ENCODE measurements at regions not wholly inside any gene's neighbourhood (a gene's known extent, or its start where the extent isn't known, plus 50 kb on each side); places are given as distances from the start of the nearest gene placed in this dataset.
"Not testable (repeated sequence)": the region's sequence is repeated elsewhere in the genome, so short reads cannot be mapped to it uniquely, and the experiment has no call there.

DNA sequence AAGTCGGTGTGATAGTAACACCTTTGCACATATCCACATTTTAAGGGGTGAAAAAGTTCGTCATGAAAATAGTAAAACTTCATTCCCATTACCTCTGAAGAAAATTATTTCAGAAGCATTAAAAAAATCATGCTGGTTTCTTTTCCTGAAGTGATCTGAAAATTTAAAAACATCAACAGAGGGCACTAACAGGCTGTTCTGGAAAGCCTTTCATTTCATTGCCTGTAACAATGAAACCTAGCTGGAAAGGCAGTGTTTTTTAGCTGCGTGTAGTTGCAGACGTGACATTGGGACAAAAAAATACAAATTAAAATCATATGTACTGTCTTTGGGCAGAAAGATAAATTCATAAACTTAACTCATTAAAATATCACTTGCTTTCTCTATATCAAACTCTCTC is 993.8 kb downstream of the GBE1 start:
- Histone ChIP-seq H3K4me1 (ENCODE audit: control insufficient read depth, insufficient read depth, low read length) (peaks cover 3% of the 10 kb centered on the region; the same call in 1 of the 2 replicates), H3K9me3 (ENCODE audit: control insufficient read depth, insufficient read depth, low read length) (no peaks in the 10 kb centered on the region), H3K27ac (ENCODE audit: low read depth, low read length) (no peak overlapping the region), H3K4me3 (ENCODE audit: low read depth, low read length) (no peak overlapping the region), H3K36me3 (ENCODE audit: control insufficient read depth, insufficient read depth, low read length) (no peaks in the 10 kb centered on the region), H3K27me3 (ENCODE audit: control insufficient read depth, insufficient read depth, low read length) (no peaks in the 10 kb centered on the region), H3K9ac (ENCODE audit: low read depth, low read length) (no peak overlapping the region)

DNA sequence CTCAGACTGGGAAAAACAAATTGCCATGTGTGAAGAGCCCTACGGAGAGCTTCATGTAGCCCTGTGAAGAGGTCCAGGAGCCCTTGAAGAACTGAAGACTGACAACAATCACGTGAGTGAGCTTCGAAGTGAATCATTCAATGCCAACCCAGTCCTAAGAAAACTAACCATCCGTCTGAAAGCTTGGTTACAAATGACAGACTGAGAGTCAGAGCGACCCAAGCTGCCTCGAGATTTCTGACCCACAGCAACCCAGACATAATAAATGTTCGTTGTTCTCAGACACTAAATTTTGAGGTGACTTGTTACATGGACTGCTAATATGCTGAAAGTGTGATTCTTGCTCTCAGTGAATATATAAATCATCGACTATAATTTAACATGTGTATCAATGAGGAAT is 987.2 kb upstream of the ROBO1 start:
- H3K4me1 ChIP-seq (ENCODE audit: control insufficient read depth, insufficient read depth, low read length) = peaks cover 33% of the 10 kb centered on the region
- H3K9ac ChIP-seq (ENCODE audit: low read depth, low read length) = no peak overlapping the region
- no peaks in the 10 kb centered on the region for H3K27me3 ChIP-seq (ENCODE audit: control insufficient read depth, insufficient read depth, low read length)
- no peak overlapping the region for H3K27ac ChIP-seq (ENCODE audit: low read depth, low read length)
- H3K9me3 ChIP-seq (ENCODE audit: control insufficient read depth, insufficient read depth, low read length) = no peaks in the 10 kb centered on the region
- H3K36me3 ChIP-seq (ENCODE audit: control insufficient read depth, insufficient read depth, low read length) = no peaks in the 10 kb centered on the region
- no peak overlapping the region for H3K4me3 ChIP-seq (ENCODE audit: low read depth, low read length)

DNA sequence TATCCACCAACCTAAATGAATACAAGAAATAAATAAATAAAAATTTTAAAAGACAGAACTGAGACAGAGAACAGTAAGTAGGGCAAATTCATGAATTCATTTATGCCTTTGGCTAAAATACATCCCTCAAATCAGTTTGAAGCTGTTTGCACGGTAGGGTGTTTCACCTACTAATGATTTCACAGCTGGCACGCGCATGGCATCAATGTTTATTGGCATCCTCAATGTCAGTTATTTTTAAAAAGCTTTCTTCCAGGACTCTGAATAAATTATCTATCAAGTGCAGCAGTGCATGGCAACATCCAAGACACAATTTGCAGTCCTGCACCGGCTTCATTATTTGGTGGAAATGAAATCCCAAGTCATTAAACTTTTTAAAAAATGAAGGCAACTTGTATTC is 985.2 kb upstream of the ROBO1 start:
- H3K9ac ChIP-seq (ENCODE audit: low read depth, low read length) = no peak overlapping the region
- peak overlapping the region; percentile 20; the same call in 1 of the 2 replicates for H3K4me3 ChIP-seq (ENCODE audit: low read depth, low read length)
- peaks cover 33% of the 10 kb centered on the region for H3K4me1 ChIP-seq (ENCODE audit: control insufficient read depth, insufficient read depth, low read length)
- H3K9me3 ChIP-seq (ENCODE audit: control insufficient read depth, insufficient read depth, low read length) = no peaks in the 10 kb centered on the region
- H3K36me3 ChIP-seq (ENCODE audit: control insufficient read depth, insufficient read depth, low read length) = no peaks in the 10 kb centered on the region
- peak overlapping the region; percentile 46 for H3K27ac ChIP-seq (ENCODE audit: low read depth, low read length)
- no peaks in the 10 kb centered on the region for H3K27me3 ChIP-seq (ENCODE audit: control insufficient read depth, insufficient read depth, low read length)

DNA sequence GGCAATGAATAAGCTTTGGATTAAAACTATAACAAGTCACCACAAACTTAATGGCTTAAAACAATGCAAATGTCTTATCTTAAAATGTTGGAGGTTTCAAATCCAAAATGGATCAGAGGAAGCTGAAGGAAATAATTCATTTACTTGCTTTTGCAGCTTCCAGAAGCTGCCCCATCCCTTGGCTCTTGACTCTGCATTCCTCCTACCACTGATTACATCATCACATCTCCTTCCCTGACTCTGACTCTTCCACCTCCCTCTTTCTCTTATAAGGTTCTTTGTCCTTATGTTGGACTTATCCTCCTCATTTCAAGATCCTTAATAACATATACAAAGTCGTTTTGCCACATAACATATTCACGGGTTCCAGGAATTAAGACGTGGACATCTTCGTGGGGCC is 982.8 kb upstream of the ROBO1 start:
- no peak overlapping the region for H3K9ac ChIP-seq (ENCODE audit: low read depth, low read length)
- H3K4me1 ChIP-seq (ENCODE audit: control insufficient read depth, insufficient read depth, low read length) = peaks cover 33% of the 10 kb centered on the region
- no peaks in the 10 kb centered on the region for H3K9me3 ChIP-seq (ENCODE audit: control insufficient read depth, insufficient read depth, low read length)
- H3K36me3 ChIP-seq (ENCODE audit: control insufficient read depth, insufficient read depth, low read length) = no peaks in the 10 kb centered on the region
- no peak overlapping the region for H3K27ac ChIP-seq (ENCODE audit: low read depth, low read length)
- no peaks in the 10 kb centered on the region for H3K27me3 ChIP-seq (ENCODE audit: control insufficient read depth, insufficient read depth, low read length)
- H3K4me3 ChIP-seq (ENCODE audit: low read depth, low read length) = no peak overlapping the region

DNA sequence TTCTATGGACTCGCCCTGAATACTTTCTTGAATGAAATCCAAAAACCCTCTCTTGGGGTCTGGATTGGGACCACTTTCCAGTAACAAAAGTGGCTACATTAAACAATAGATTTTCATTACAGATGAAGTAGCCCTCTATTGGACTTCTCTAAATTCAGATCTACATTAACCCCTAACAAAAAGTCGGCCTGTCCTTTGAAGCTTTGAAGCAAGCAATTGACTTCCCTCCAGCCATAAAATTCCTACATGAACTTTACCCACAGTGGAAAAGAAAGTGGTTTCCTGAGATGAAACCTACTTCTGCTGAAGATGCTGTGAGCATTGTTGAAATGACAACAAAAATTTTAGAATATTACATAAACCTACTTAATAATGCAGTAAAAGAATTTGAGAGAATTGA is 967.1 kb upstream of the ROBO1 start:
- Histone ChIP-seq H3K27me3 (ENCODE audit: control insufficient read depth, insufficient read depth, low read length) (no peaks in the 10 kb centered on the region), H3K9ac (ENCODE audit: low read depth, low read length) (no peak overlapping the region), H3K4me1 (ENCODE audit: control insufficient read depth, insufficient read depth, low read length) (no peaks in the 10 kb centered on the region), H3K9me3 (ENCODE audit: control insufficient read depth, insufficient read depth, low read length) (no peaks in the 10 kb centered on the region), H3K36me3 (ENCODE audit: control insufficient read depth, insufficient read depth, low read length) (no peaks in the 10 kb centered on the region), H3K4me3 (ENCODE audit: low read depth, low read length) (no peak overlapping the region), H3K27ac (ENCODE audit: low read depth, low read length) (no peak overlapping the region)

DNA sequence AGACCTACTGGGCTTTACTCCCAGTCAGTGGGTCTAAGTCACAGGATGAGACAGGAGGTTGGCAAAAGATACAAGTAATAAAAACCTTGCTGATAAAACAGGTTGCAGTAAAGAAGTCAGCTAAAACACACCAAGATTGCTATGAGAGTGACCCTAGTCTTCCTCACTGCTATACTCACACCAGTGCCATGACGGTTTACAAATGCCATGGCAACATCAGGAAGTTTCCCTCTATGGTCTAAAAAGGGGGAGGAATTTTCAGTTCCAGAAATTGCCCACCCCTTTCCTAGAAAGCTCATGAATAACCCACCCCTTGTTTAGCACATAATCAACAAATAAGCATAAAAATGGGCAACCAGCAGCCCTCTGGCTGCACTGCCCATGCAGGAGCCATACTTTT is 966.7 kb upstream of the ROBO1 start:
- H3K36me3 ChIP-seq (ENCODE audit: control insufficient read depth, insufficient read depth, low read length) = no peaks in the 10 kb centered on the region
- H3K4me1 ChIP-seq (ENCODE audit: control insufficient read depth, insufficient read depth, low read length) = no peaks in the 10 kb centered on the region
- H3K9ac ChIP-seq (ENCODE audit: low read depth, low read length) = no peak overlapping the region
- no peaks in the 10 kb centered on the region for H3K27me3 ChIP-seq (ENCODE audit: control insufficient read depth, insufficient read depth, low read length)
- H3K4me3 ChIP-seq (ENCODE audit: low read depth, low read length) = no peak overlapping the region
- no peak overlapping the region for H3K27ac ChIP-seq (ENCODE audit: low read depth, low read length)
- H3K9me3 ChIP-seq (ENCODE audit: control insufficient read depth, insufficient read depth, low read length) = no peaks in the 10 kb centered on the region

DNA sequence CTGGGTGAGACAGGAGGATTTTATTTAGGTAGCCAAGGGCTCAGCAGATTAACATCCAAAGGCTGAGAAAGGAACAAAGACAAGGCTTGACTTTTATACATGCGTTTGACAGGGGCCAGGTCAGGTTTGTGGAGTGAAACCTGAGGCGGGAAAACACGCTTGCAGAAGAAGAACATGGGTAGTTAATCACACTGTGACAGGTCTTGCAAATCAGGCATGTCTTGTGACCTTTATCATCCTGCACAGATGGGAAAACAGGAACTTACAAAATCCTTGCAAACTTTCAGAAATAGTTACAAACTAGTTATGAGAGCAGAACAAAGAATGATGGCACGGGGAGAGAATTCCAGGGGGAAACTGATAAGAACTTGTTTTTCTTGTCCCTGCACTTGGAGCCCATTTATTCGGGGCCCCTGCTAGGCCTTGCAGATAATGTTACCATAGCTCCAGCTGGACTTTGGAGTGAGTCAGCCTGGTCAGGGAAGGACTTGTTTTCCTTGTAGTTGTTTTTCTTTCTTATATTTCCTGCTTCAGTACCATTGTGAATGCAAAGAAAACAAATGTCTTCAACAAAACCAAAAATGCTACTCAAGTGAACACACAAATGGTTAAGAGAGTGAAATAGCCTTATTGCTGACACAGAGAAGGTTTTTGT is 965.9 kb upstream of the ROBO1 start:
- H3K4me3 ChIP-seq (ENCODE audit: low read depth, low read length) = no peak overlapping the region
- peak overlapping the region; percentile 56 for H3K27ac ChIP-seq (ENCODE audit: low read depth, low read length)
- H3K27me3 ChIP-seq (ENCODE audit: control insufficient read depth, insufficient read depth, low read length) = no peaks in the 10 kb centered on the region
- H3K4me1 ChIP-seq (ENCODE audit: control insufficient read depth, insufficient read depth, low read length) = no peaks in the 10 kb centered on the region
- H3K9ac ChIP-seq (ENCODE audit: low read depth, low read length) = no peak overlapping the region
- no peaks in the 10 kb centered on the region for H3K36me3 ChIP-seq (ENCODE audit: control insufficient read depth, insufficient read depth, low read length)
- no peaks in the 10 kb centered on the region for H3K9me3 ChIP-seq (ENCODE audit: control insufficient read depth, insufficient read depth, low read length)

DNA sequence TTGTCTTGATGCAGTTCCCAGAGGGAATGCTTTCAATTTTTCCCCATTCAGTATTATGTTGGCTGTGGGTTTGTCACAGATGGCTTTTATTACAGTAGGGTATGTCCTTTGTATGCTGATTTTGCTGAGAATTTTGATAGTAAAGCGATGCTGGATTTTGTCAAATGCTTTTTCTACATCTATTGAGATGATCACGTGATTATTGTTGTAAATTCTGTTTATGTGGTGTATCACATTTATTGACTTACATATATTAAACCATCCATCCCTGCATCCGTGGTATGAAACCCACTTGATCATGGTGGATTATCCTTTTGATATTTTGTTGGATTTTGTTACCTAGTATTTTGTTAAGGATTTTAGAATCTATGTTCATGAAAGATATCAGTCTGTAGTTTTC is 959.8 kb upstream of the ROBO1 start:
- not testable (repeated sequence) for H3K27me3 ChIP-seq (ENCODE audit: control insufficient read depth, insufficient read depth, low read length); H3K9me3 ChIP-seq (ENCODE audit: control insufficient read depth, insufficient read depth, low read length); H3K9ac ChIP-seq (ENCODE audit: low read depth, low read length); H3K27ac ChIP-seq (ENCODE audit: low read depth, low read length); H3K4me3 ChIP-seq (ENCODE audit: low read depth, low read length); H3K4me1 ChIP-seq (ENCODE audit: control insufficient read depth, insufficient read depth, low read length); H3K36me3 ChIP-seq (ENCODE audit: control insufficient read depth, insufficient read depth, low read length)

DNA sequence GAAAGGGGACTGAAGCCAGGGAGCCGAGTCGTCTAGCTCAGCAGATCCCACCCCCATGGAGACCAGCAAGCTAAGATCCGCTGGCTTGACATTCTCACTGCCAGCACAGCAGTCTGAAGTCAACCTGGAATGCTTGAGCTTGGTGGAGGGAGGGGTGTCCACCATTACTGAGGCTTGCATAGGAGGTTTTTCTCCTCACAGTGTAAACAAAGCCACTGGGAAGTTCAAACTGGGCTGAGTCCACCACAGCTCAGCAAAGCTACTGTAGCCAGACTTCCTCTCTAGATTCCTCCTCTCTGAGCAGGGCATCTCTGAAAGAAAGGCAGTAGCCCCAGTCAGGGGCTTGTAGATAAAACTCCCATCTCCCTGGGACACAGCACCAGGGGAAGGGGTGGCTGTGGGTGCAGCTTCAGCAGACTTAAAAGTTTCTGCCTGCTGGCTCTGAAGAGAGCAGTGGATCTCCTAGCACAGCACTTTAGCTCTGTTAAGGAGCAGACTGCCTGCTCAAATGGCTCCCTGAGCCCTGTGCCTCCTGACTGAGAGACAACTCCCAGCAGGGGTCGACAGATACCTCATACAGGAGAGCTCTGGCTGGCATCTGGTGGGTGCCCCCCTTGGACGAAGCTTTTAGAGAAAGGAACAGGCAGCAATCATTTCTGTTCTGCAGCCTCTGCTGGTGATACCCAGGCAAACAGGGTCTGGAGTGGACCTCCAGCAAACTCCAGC is 942.0 kb upstream of the ROBO1 start:
- H3K9me3 ChIP-seq (ENCODE audit: control insufficient read depth, insufficient read depth, low read length) = peaks cover 24% of the 10 kb centered on the region
- H3K4me1 ChIP-seq (ENCODE audit: control insufficient read depth, insufficient read depth, low read length); H3K9ac ChIP-seq (ENCODE audit: low read depth, low read length); H3K4me3 ChIP-seq (ENCODE audit: low read depth, low read length); H3K36me3 ChIP-seq (ENCODE audit: control insufficient read depth, insufficient read depth, low read length); H3K27me3 ChIP-seq (ENCODE audit: control insufficient read depth, insufficient read depth, low read length); H3K27ac ChIP-seq (ENCODE audit: low read depth, low read length): not testable (repeated sequence)

DNA sequence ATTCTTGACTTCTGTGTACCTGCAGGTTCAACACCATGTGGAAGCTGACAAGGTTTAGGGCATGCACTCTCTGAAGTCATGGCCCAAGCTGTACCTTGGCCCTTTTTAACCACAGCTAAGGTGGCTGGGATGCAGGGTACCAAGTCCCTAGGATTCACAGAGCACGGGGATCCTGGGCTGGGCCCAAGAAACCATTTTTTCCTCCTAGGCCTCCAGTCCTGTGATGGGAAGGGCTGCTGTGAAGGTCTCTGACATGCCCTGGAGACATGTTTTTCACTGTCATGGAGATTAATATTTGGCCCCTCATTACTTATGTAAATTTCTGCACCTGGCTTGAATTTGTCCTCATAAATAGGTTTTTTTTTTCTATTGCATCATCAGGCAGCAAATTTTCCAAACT is 937.5 kb upstream of the ROBO1 start:
- H3K4me1 ChIP-seq (ENCODE audit: control insufficient read depth, insufficient read depth, low read length) = no peaks in the 10 kb centered on the region
- no peak overlapping the region for H3K4me3 ChIP-seq (ENCODE audit: low read depth, low read length)
- H3K27ac ChIP-seq (ENCODE audit: low read depth, low read length) = no peak overlapping the region
- no peaks in the 10 kb centered on the region for H3K27me3 ChIP-seq (ENCODE audit: control insufficient read depth, insufficient read depth, low read length)
- H3K9me3 ChIP-seq (ENCODE audit: control insufficient read depth, insufficient read depth, low read length) = peaks cover 28% of the 10 kb centered on the region
- H3K9ac ChIP-seq (ENCODE audit: low read depth, low read length) = no peak overlapping the region
- no peaks in the 10 kb centered on the region for H3K36me3 ChIP-seq (ENCODE audit: control insufficient read depth, insufficient read depth, low read length)

DNA sequence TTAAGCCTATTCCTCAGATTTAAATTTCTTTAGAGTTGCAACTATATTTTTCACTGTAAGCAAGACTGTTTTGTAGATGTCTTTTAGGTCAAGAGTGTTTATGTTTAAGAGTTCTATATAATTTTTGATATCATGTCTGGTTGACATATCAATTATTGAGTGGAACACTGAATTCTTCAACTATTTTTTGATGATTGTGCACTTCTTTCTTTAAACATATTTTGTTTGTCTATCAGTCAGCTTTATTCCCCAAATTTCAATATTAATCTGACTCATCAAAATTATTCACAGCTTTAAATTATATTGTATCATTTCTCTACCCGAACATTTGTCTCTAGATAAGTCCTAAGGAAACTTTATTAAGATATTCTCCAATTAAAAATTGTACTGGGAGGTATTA is 933.6 kb upstream of the ROBO1 start:
- Histone ChIP-seq H3K9me3 (ENCODE audit: control insufficient read depth, insufficient read depth, low read length) (peaks cover 14% of the 10 kb centered on the region), H3K27me3 (ENCODE audit: control insufficient read depth, insufficient read depth, low read length) (no peaks in the 10 kb centered on the region), H3K4me1 (ENCODE audit: control insufficient read depth, insufficient read depth, low read length) (no peaks in the 10 kb centered on the region), H3K9ac (ENCODE audit: low read depth, low read length) (no peak overlapping the region), H3K36me3 (ENCODE audit: control insufficient read depth, insufficient read depth, low read length) (no peaks in the 10 kb centered on the region), H3K4me3 (ENCODE audit: low read depth, low read length) (no peak overlapping the region), H3K27ac (ENCODE audit: low read depth, low read length) (no peak overlapping the region)
